NCI-H82 treated with DMSO at 0.1 percent for 48 hours (cell line): ENCODE measurements at regions not wholly inside any gene's neighbourhood (a gene's known extent, or its start where the extent isn't known, plus 50 kb on each side); places are given as distances from the start of the nearest gene placed in this dataset.

Experiments
- DNase-seq: peaks from one replicate; lab custom pipeline; 2025; ENCODE audit not compliant: unreplicated experiment; lab: John Stamatoyannopoulos, UW

GRCh38 chr5:125700380-125700861, 722.8 kb upstream of the GRAMD2B start:
- DNase-seq: no peak

- DNase-seq: no peak
Observed at GRCh38 chr5:125703616-125704015, 719.6 kb upstream of the GRAMD2B start.

DNA sequence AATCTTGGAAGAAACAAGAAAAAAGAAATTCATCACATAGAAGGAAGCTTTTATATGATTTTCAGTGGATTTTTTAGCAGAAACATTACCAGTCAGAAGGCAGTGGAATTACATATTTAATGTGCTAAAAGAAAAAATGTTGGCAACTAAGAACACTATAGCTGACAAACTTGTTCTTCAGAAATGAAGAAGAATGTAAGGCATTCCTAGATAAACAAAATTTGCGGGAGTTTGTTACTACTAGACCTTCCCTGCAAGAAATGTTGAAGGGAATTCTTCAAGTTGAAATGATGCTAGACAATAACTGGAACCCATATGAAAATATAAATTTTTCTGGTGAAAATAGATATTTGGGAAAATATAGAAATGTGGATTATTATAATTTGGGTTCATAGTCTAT, 718.3 kb upstream of the GRAMD2B start:
- no peak for DNase-seq

DNA sequence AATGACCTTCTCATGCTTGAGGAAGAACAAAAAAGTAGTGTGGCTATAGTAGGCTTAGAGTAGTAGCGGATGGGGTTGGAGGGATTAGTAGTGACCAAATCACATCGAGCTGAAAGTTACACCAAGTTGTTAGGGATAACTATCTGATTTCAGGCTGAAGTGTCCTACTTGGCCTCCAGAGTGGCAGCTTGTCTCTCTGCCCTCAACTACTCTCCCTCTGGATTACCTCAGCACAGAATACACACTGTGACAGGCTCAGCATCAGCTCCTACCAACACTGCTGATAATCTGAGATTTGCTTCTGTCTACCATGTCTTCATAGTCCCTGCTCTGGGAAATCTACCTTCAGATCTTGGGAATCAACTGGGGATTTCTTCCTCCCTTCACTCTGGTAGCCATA, 714.6 kb upstream of the GRAMD2B start:
- no peak for DNase-seq

DNA sequence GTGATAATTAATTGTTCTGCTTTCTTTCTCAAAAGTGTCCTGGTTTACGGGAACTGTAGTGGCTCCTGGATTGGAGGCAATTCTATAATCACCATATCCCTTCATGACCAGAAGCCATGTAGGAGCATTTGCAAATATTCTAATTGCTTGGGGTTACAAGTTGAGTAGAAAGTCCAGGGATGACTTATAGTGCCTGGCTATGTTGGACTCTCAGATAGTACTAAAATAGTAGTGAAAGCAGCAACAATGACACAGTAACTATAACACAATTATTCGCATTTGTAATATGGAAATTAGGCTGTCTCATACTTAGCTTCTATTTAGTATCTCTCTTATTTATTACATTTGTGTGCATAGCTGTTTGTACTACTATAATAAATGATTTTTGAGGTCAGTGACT, 712.5 kb upstream of the GRAMD2B start:
- no peak for DNase-seq

DNA sequence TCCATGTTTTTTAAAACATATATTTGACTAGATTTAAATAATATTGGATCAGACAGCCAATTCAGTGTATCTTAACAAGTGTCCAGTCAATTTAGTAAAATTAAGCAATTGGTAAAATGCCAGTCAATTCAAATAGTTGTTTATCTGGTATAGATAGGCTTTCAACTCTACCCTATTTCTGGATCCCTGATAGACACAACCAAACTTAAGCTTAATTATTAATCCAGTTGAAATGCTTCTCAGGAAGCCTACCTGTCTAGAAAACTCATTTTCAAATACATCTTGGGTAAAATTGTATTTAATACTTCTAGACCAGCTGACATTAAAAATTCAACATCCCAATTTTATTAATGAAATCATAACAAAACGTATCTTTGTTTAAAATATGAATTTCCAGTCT, 710.8 kb upstream of the GRAMD2B start:
- DNase-seq: no peak

- DNase-seq: no peak
Observed at GRCh38 chr5:125713109-125713805, 710.0 kb upstream of the GRAMD2B start.

- DNase-seq: no peak
Observed at GRCh38 chr5:125715216-125715615, 708.0 kb upstream of the GRAMD2B start.

GRCh38 chr5:125717209-125717608, 706.0 kb upstream of the GRAMD2B start:
- no peak for DNase-seq

GRCh38 chr5:125719681-125720347, 703.4 kb upstream of the GRAMD2B start:
- DNase-seq: no peak

DNA sequence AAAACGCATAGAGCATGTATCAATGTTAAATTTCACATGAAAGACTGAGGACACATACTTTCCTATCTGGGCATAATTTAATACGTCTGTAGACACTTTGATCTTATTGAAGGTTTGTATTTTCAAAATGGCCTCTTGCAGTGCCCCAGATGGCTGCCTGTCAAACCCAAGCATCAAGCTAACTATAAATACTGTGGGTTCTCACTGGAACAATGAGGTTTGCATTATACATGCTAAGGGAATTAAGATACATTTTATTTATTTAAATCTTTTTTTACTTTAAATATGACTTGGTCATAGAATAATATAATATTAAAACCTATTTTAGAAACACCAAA, 702.9 kb upstream of the GRAMD2B start:
- no peak for DNase-seq

DNA sequence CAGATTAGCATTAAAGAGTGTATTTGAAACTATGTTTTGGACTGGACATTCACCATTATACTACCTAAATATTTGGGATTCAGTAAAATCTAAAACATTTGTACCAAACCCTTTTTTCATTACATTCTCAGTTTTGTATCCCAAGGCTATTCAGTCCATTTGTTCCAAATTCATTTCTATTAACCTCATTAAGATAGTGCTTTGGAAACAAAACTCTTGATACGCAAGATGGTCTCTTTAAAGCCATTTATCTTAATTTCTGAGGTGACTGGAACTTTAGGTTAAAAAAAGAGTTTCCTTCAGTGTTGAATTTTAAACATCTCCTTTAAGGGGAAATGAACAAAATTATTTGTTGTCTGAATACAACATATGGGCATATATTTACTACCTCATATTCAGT, 702.5 kb upstream of the GRAMD2B start:
- DNase-seq: no peak

DNA sequence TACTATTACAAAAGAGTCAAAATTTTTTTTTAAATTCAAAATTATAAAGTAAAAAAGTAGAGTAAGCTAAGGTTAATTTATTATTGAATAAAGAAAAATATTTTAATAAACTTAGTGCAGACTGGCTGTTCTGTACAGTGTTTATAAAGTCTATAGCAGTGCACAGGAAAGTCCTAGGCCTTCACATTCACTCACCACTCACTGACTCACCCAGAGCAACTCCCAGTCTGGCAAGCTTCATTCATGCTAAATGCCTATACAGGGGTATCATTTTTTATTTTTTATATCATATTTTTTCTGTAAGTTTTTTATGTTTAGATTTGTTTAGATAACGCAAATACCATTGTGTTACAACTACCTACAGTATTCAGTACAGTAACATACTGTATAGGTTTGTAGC, 700.7 kb upstream of the GRAMD2B start:
- no peak for DNase-seq

GRCh38 chr5:125725691-125726090, 697.5 kb upstream of the GRAMD2B start:
- no peak for DNase-seq

DNA sequence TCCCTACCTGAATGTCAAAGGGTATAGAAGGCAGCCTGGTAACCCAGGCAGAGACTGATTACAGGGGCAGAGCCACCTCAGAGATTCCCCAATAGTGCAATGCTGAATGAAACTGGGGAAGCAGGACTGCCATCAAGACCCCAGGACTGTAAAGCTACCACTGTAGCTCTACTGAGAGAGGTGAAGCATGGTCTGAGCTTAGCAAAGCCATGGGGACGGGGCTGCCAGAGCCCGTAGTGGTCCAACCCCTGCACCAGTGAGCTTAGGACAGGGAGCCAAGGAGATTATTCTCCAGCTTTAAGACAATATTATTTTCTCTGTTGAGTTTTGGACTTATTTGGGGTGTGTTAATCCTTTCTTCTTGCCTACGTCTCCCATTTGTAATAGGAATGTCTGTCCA, 679.3 kb upstream of the GRAMD2B start:
- DNase-seq: no peak

GRCh38 chr5:125746917-125747316, 676.3 kb upstream of the GRAMD2B start:
- DNase-seq: no peak

- DNase-seq: no peak
Observed at GRCh38 chr5:125750147-125750860, 672.9 kb upstream of the GRAMD2B start.

- no peak for DNase-seq
Observed at GRCh38 chr5:125750861-125751186, 672.4 kb upstream of the GRAMD2B start.

DNA sequence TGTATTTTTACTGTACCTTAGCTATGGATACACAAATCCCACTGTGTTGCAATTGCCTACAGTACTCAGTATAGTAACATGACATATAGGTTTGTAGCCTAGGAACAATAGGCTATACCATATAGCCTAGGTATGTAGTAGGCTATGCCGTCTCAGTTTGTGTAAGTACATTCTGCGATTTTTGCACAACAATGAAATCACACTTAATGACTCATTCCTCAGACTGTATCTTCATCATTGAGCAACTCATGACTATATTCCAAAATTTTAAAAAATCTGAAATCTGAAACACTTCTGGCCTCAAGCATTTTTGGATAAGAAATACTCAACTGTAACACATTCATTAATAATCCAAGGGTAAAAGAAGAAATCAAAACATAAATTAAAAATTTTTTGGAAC, 666.8 kb upstream of the GRAMD2B start:
- no peak for DNase-seq

GRCh38 chr5:125766706-125767105, 656.5 kb upstream of the GRAMD2B start:
- DNase-seq: no peak

DNA sequence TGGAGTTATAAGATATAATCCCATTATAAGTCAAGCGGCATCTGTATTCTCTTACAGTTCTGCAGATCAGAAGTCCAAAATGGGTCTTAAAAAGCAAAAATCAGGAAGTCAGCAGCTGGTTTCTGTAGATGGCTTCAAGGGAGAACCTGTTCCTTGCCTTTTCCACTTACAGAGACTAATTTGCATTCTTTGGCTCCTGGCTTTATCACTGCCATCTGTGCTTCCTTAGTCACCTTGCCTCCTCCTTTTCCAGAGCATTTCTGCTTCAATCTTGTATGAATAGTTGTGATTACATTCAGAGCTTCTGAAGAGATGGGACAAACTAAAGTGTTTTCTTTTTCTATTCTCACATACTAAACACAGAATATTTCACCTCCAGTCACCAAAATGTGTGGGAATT, 647.3 kb upstream of the GRAMD2B start:
- no peak for DNase-seq

DNA sequence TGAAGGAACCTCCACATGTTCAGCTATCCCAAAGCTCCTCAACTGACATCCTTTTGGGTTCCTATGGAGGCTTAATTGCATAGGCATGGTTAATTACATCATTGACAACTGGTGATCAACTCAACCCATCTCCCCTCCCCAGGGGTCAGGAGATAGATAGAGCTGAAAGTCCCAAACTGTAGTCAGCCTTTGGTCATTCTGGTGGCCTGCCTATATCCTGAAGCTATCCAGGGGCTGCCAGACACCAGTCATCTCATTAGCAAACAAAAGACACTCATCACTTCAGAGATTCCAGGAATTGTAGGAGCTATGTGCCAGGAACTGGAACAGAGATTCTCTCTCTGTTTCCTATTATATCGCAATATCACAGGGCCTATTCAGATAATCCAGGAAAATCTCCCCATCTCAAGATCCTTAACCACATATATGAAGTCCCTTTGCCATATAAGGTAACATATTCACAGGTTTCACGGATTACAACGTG, 646.5 kb upstream of the GRAMD2B start:
- DNase-seq: no peak
